Prostate gland (tissue), 2 donors: ENCODE measurements at regions not wholly inside any gene's neighbourhood (a gene's known extent, or its start where the extent isn't known, plus 50 kb on each side); places are given as distances from the start of the nearest gene placed in this dataset.

Source experiments
- DNase-seq: peaks from one replicate; pipeline ENCODE4 v3.0.0-alpha.2; 2019; ENCODE audit warnings: low spot score
- H3K27ac ChIP-seq, 2 donors: fragments of 200-600 bp; sonication (generic); 2 replicates each; pipeline ENCODE4 v1.5.1; 2017 to 2019
- H3K27me3 ChIP-seq: fragments of 200-600 bp; sonication (generic); replicated peaks from 2 replicates; pipeline ENCODE4 v1.5.1; 2019; ENCODE audit not compliant: insufficient read depth
- H3K36me3 ChIP-seq, 2 donors: fragments of 200-600 bp; sonication (generic); 1 replicate in 1 of 2; 2 replicates in 1 of 2; pipeline versions ENCODE4 v1.5.1 to v1.8.1; 2017 to 2019
- H3K4me1 ChIP-seq: fragments of 200-600 bp; sonication (generic); replicated peaks from 2 replicates; pipeline ENCODE4 v1.5.1; 2019
- H3K4me3 ChIP-seq, 2 donors: fragments of 200-600 bp; sonication (generic); 2 replicates each; pipeline ENCODE4 v1.5.1; 2017 to 2019
- H3K9me3 ChIP-seq: fragments of 200-600 bp; sonication (generic); 2 replicates; pipeline ENCODE4 v1.5.1; 2017
- CTCF ChIP-seq, 4 experiments: fragments of 200-600 bp in 2 of 4; fragments of 450-650 bp in 2 of 4; sonication (generic) in 2 of 4; IDR thresholded peaks; 1 replicate in 3 of 4; 2 replicates in 1 of 4; pipeline ENCODE4 v1.5.1; 2016 to 2019; ENCODE audit warnings: antibody characterized with exemption in 4 of 4, mild to moderate bottlenecking in 2 of 4, moderate library complexity in 2 of 4
- POLR2A ChIP-seq: fragments of 450-650 bp; IDR thresholded peaks from one replicate; pipeline ENCODE4 v1.6.1; 2016; ENCODE audit warnings: antibody characterized with exemption, mild to moderate bottlenecking
- POLR2AphosphoS5 ChIP-seq: sonication (generic); formaldehyde crosslinking; IDR thresholded peaks from one replicate; pipeline ENCODE4 v1.6.1; 2017; ENCODE audit warnings: antibody characterized with exemption
- WGBS: methylation state at CpG from one replicate; pipeline ENCODE4 v1.1.5; 2018; 5-methylcytosine and 5-hydroxymethylcytosine counted together
- intact Hi-C: fragments of 100-400 bp; cut with DNase I; formaldehyde crosslinking; loops from one replicate; pipeline ENCODE4 v1.14.2; 2022

DNA sequence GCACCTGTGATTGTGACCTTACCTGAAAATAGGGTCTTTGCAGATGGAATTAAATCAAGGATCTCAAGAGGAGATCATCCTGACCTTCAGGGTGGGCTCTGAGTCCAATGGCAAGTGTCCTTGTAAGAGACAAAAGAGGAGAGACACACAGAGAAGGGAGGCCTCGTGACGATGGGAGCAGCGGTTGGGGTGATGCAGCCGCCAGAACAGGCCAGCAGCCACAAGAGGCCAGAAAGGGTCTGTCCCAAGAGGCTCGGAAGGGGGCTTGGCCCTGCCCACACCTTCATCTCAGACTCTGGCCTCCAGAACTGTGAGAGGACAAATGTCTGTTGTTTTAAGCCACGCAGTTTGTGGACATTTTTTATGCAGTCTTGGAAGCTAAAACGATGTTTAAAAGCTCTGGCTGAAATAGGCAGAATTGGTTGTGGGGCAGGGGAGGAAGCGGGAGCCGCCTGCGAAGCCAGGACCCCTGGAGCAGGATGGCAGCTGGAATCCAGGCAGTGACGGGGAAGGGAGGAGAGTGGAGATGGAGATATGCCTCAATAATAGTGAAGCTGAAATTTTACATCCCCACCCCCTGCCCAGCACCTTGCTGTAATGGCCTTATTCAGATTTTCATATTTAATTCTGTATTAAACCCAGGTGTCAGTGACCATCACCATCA lies 216.4 kb downstream of the ANKRD60 start:
- H3K36me3 ChIP-seq, result no peaks in the 10 kb centered on the region
- H3K27ac ChIP-seq, result peak overlapping the region in 1 of 2 donors; percentile 4
- TF ChIP-seq CTCF (IDR thresholded peaks at IDR 0.05) (no peak), POLR2A (no peak), POLR2AphosphoS5 (no peak)
- H3K27me3 ChIP-seq, result no peaks in the 10 kb centered on the region
- no peak for DNase-seq
- peaks cover 3% of the 10 kb centered on the region for H3K4me1 ChIP-seq
- intact Hi-C loops, result no loop called here
- 77% methylated on average over 11 of the region's 11 CpGs for WGBS
- H3K4me3 ChIP-seq, result no peak overlapping the region
- no peaks in the 10 kb centered on the region for H3K9me3 ChIP-seq

DNA sequence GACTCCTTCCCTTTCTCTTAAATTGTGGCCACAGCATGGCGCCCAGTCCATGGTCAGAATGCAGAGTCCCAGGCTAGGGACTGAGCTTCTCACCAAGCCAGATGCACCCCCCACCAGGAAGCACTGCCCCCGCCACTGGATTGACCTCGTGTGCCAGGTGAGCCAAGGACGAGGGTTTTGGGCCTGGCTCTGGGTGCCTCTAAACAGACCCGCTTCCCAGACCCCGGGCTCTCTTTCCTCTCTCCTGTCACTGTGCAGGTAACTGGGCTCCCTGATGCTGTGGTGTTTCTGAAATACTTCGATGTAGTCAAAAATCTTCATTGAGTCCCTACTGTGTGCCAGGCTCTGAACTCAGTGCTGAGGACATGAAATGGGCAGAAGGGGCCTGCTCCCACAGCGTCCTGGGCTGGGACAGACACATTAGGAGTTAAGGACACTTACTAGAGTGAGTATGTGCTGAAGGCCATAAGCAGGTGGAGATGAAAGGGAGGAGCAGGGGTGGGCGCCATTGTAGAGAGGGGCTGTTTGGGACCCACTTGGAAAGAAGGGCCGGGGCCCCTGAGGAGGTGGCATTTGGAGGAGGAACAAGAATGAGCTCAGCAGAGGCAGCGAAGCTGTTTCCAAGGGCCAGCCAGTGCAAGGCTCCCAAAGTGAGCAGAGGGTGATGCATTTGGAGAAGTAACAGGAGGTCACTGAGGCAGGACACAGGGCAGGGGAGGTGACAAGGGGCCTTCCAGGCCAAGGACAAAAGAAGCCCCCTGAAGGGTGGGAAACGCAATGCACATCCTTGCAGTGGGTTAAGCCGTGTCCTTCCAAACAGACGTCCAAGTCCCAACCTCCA lies 217.1 kb downstream of the ANKRD60 start:
- Histone ChIP-seq H3K9me3 (no peaks in the 10 kb centered on the region), H3K4me3 (no peak overlapping the region), H3K4me1 (peaks cover 3% of the 10 kb centered on the region), H3K36me3 (no peaks in the 10 kb centered on the region), H3K27me3 (no peaks in the 10 kb centered on the region), H3K27ac (no peak overlapping the region)
- 85% methylated on average over 14 of the region's 14 CpGs for WGBS
- TF ChIP-seq POLR2AphosphoS5 (no peak), POLR2A (no peak), CTCF (IDR thresholded peaks at IDR 0.05) (no peak)
- no peak for DNase-seq
- intact Hi-C loops, result no loop called here

- peaks cover 3% of the 10 kb centered on the region for H3K4me1 ChIP-seq
- H3K36me3 ChIP-seq, result no peaks in the 10 kb centered on the region
- no peak for DNase-seq
- H3K4me3 ChIP-seq, result no peak overlapping the region
- 83% methylated on average over 13 of the region's 13 CpGs for WGBS
- no peaks in the 10 kb centered on the region for H3K9me3 ChIP-seq
- TF ChIP-seq CTCF (IDR thresholded peaks at IDR 0.05) (no peak), POLR2AphosphoS5 (no peak), POLR2A (no peak)
- H3K27me3 ChIP-seq, result no peaks in the 10 kb centered on the region
- intact Hi-C loops, result no loop called here
- H3K27ac ChIP-seq, result no peak overlapping the region
Measured at GRCh38 chr20:58010666-58011065, 217.8 kb downstream of the ANKRD60 start.

- DNase-seq, result no peak
- Histone ChIP-seq H3K36me3 (no peaks in the 10 kb centered on the region), H3K27ac (no peak overlapping the region), H3K27me3 (no peaks in the 10 kb centered on the region), H3K4me1 (peaks cover 3% of the 10 kb centered on the region), H3K4me3 (no peak overlapping the region), H3K9me3 (no peaks in the 10 kb centered on the region)
- intact Hi-C loops, result no loop called here
- TF ChIP-seq POLR2A (no peak), POLR2AphosphoS5 (no peak), CTCF (IDR thresholded peaks at IDR 0.05) (no peak)
- WGBS, result 73% methylated on average over 7 of the region's 7 CpGs
Measured at GRCh38 chr20:58010186-58010585, 218.3 kb downstream of the ANKRD60 start.
